Endodermal cell (in vitro differentiated cells): ENCODE measurements at regions not wholly inside any gene's neighbourhood (a gene's known extent, or its start where the extent isn't known, plus 50 kb on each side); places are given as distances from the start of the nearest gene placed in this dataset.
"Not testable (repeated sequence)": the region's sequence is repeated elsewhere in the genome, so short reads cannot be mapped to it uniquely, and the experiment has no call there.

Source experiments
- DNase-seq: peaks from one replicate; pipeline ENCODE4 v3.0.0-alpha.2; 2017
- H3K27ac ChIP-seq: 2 replicates; pipeline ENCODE4 v1.5.1; 2013; ENCODE audit warnings: mild to moderate bottlenecking, low read depth, low read length, moderate library complexity
- H3K27me3 ChIP-seq: 2 replicates; pipeline ENCODE4 v1.6.1; 2013; ENCODE audit warnings: mild to moderate bottlenecking, low read length, moderate library complexity; ENCODE audit not compliant: insufficient read depth, control insufficient read depth, poor library complexity, severe bottlenecking
- H3K36me3 ChIP-seq: 2 replicates; pipeline ENCODE4 v1.7.0; 2013; ENCODE audit warnings: mild to moderate bottlenecking, low read length, moderate library complexity; ENCODE audit not compliant: control insufficient read depth, insufficient read depth
- H3K4me1 ChIP-seq: one replicate; pipeline ENCODE4 v1.7.0; 2013; ENCODE audit warnings: low read length; ENCODE audit not compliant: control insufficient read depth, insufficient read depth
- H3K4me3 ChIP-seq: 2 replicates; pipeline ENCODE4 v1.5.1; 2013; ENCODE audit warnings: mild to moderate bottlenecking, low read length, moderate library complexity
- H3K9ac ChIP-seq: 2 replicates; pipeline ENCODE4 v1.6.1; 2013; ENCODE audit warnings: mild to moderate bottlenecking, low read length, moderate library complexity; ENCODE audit not compliant: poor library complexity, severe bottlenecking; ENCODE audit errors: extremely low read depth
- H3K9me3 ChIP-seq: 2 replicates; pipeline ENCODE4 v1.6.1; 2013; ENCODE audit warnings: mild to moderate bottlenecking, low read length, moderate library complexity; ENCODE audit not compliant: control insufficient read depth
- H3K27ac Mint-ChIP-seq: 2 replicates; pipeline ENCODE4 v1.8.0; 2020; ENCODE audit warnings: mixed read lengths
- H3K27me3 Mint-ChIP-seq: 2 replicates; pipeline ENCODE4 v1.8.0; 2021; ENCODE audit warnings: mild to moderate bottlenecking, mixed read lengths; ENCODE audit not compliant: insufficient read depth
- H3K36me3 Mint-ChIP-seq: 2 replicates; pipeline ENCODE4 v1.8.0; 2020; ENCODE audit warnings: low read depth, mixed read lengths
- H3K4me1 Mint-ChIP-seq: 2 replicates; pipeline ENCODE4 v1.8.0; 2020; ENCODE audit warnings: mixed read lengths
- H3K4me3 Mint-ChIP-seq: 2 replicates; pipeline ENCODE4 v1.8.0; 2020; ENCODE audit warnings: mild to moderate bottlenecking, moderate library complexity, mixed read lengths
- H3K9me3 Mint-ChIP-seq: 2 replicates; pipeline ENCODE4 v1.8.0; 2020; ENCODE audit warnings: mild to moderate bottlenecking, mixed read lengths
- WGBS, 2 experiments: methylation state at CpG; one replicate each; pipeline versions ENCODE4 v1.1.5 to v1.1.7; 2013; ENCODE audit warnings: missing lambda C conversion rate in 2 of 2, mixed read lengths in 1 of 2; ENCODE audit not compliant: insufficient coverage in 1 of 2, insufficient read length in 1 of 2; 5-methylcytosine and 5-hydroxymethylcytosine counted together
- TF ChIP-seq, protein P1 (sequence below): fragments of 200-600 bp; sonication (generic); conservative IDR thresholded peaks from 2 replicates; pipeline ENCODE4 v1.5.0; 2021; ENCODE audit warnings: antibody characterized with exemption, mild to moderate bottlenecking

DNA sequence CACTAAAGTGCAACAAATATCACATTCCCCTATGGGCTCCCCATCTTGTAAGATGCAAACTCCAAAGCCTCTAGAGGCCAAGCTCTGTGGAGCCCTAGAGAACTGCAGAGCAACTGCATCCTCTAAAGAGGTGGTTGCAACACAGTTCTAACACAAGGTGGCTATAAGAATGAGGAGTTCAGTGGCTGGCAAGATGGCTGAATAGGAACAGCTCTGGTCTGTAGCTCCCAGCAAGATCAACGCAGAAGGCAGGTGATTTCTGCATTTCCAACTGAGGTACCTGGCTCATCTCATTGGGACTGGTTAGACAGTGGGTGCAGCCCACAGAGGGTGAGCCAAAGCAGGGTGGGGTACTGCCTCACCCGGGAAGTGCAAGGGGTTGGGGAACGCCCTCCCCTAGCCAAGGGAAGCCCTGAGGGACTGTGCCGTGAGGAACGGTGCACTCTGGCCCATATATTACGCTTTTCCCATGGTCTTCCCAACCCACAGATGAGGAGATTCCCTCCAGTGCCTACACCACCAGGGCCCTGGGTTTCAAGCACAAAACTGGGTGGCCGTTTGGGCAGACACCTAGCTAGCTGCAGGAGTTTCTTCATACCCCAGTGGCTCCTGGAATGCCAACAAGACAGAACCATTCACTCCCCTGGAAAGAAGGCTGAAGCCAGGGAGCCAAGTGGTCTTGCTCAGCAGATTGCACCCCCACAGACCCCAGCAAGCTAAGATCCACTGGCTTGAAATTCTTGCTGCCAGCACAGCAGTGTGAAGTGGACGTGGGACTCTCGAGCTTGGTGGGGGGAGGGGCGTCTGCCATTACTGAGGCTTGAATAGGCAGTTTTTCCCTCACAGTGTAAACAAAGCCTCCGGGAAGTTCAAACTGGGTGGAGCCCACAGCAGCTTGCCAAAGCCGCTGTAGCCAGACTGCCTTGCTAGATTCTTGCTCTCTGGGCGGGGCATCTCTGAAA, 188.6 kb upstream of the EGLN3 start:
- H3K4me1 Mint-ChIP-seq, result peaks cover 12% of the 10 kb centered on the region
- H3K27ac Mint-ChIP-seq, result not testable (repeated sequence)

GRCh38 chr14:34138175-34138574, 187.3 kb upstream of the EGLN3 start:
- H3K9ac ChIP-seq, result no peak overlapping the region
- Mint-ChIP-seq H3K36me3 (peaks cover 2% of the 10 kb centered on the region), H3K4me1 (peaks cover 12% of the 10 kb centered on the region), H3K4me3 (no peak overlapping the region), H3K9me3 (peaks cover 25% of the 10 kb centered on the region), H3K27me3 (peaks cover 10% of the 10 kb centered on the region), H3K27ac (no peak overlapping the region)
- H3K4me1 ChIP-seq, result no peaks in the 10 kb centered on the region
- no peaks in the 10 kb centered on the region for H3K9me3 ChIP-seq
- H3K27me3 ChIP-seq, result no peaks in the 10 kb centered on the region
- H3K27ac ChIP-seq, result no peak overlapping the region
- no peak overlapping the region for H3K4me3 ChIP-seq
- TF ChIP-seq, protein P1, sequence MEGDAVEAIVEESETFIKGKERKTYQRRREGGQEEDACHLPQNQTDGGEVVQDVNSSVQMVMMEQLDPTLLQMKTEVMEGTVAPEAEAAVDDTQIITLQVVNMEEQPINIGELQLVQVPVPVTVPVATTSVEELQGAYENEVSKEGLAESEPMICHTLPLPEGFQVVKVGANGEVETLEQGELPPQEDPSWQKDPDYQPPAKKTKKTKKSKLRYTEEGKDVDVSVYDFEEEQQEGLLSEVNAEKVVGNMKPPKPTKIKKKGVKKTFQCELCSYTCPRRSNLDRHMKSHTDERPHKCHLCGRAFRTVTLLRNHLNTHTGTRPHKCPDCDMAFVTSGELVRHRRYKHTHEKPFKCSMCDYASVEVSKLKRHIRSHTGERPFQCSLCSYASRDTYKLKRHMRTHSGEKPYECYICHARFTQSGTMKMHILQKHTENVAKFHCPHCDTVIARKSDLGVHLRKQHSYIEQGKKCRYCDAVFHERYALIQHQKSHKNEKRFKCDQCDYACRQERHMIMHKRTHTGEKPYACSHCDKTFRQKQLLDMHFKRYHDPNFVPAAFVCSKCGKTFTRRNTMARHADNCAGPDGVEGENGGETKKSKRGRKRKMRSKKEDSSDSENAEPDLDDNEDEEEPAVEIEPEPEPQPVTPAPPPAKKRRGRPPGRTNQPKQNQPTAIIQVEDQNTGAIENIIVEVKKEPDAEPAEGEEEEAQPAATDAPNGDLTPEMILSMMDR, result no peak
- 94% methylated on average over 4 of the region's 4 CpGs for WGBS, 2 experiments
- no peaks in the 10 kb centered on the region for H3K36me3 ChIP-seq
- no peak for DNase-seq

More for the DNA sequence above, 188.6 kb upstream of the EGLN3 start:
- peak; percentile 67 for DNase-seq
- H3K4me3 Mint-ChIP-seq, H3K4me3 ChIP-seq, H3K36me3 Mint-ChIP-seq, H3K27ac ChIP-seq, H3K36me3 ChIP-seq, H3K9me3 ChIP-seq, H3K4me1 ChIP-seq, H3K9ac ChIP-seq, H3K27me3 ChIP-seq, H3K27me3 Mint-ChIP-seq: not testable (repeated sequence)
- 64 to 79% methylated on average over 7 to 13 of the region's 13 CpGs for WGBS, 2 experiments
- TF ChIP-seq, protein P1, result peak; percentile 61
- H3K9me3 Mint-ChIP-seq, result peaks cover 36% of the 10 kb centered on the region

GRCh38 chr14:34137001-34137745, 186.3 kb upstream of the EGLN3 start:
- H3K27me3 Mint-ChIP-seq, result peaks cover 12% of the 10 kb centered on the region
- peaks cover 1% of the 10 kb centered on the region for H3K36me3 Mint-ChIP-seq
- no peaks in the 10 kb centered on the region for H3K4me1 ChIP-seq
- peaks cover 12% of the 10 kb centered on the region for H3K4me1 Mint-ChIP-seq
- no peaks in the 10 kb centered on the region for H3K9me3 ChIP-seq
- TF ChIP-seq, protein P1, result no peak
- no peak overlapping the region for H3K27ac Mint-ChIP-seq
- no peak overlapping the region for H3K4me3 ChIP-seq
- H3K9ac ChIP-seq, result no peak overlapping the region
- no peak overlapping the region for H3K4me3 Mint-ChIP-seq
- no peaks in the 10 kb centered on the region for H3K36me3 ChIP-seq
- no peak for DNase-seq
- peaks cover 17% of the 10 kb centered on the region for H3K9me3 Mint-ChIP-seq
- H3K27ac ChIP-seq, result no peak overlapping the region
- no peaks in the 10 kb centered on the region for H3K27me3 ChIP-seq
- 77 to 86% methylated on average over 2 to 3 of the region's 3 CpGs for WGBS, 2 experiments
